Right cardiac atrium (tissue), 5 donors: ENCODE measurements at regions not wholly inside any gene's neighbourhood (a gene's known extent, or its start where the extent isn't known, plus 50 kb on each side); places are given as distances from the start of the nearest gene placed in this dataset.
A peak's percentile ranks its signal among the peaks of the same experiment; 100 is the strongest.
"Not testable (repeated sequence)": the region's sequence is repeated elsewhere in the genome, so short reads cannot be mapped to it uniquely, and the experiment has no call there.

ENCODE experiments used
- ATAC-seq, 2 donors: fragments of 200-7000 bp; cut with Tn5 transposase; one replicate each; pipeline versions ENCODE4 v1.8.0 to v1.9.1; 2020; ENCODE audit warnings: moderate library complexity in 2 of 2, mild to moderate bottlenecking in 1 of 2
- DNase-seq, 3 donors: peaks; one replicate each; pipeline ENCODE4 v3.0.0-alpha.2; 2020
- H3K27ac ChIP-seq: one replicate; pipeline ENCODE4 v1.5.1; 2013; ENCODE audit warnings: mild to moderate bottlenecking, low read length, control low read depth, moderate library complexity
- H3K27me3 ChIP-seq: one replicate; pipeline ENCODE4 v1.6.1; 2013; ENCODE audit not compliant: control insufficient read depth, insufficient read depth
- H3K4me1 ChIP-seq: one replicate; pipeline ENCODE4 v1.6.1; 2013; ENCODE audit warnings: low read length; ENCODE audit not compliant: control insufficient read depth, insufficient read depth
- H3K4me3 ChIP-seq: one replicate; pipeline ENCODE4 v1.5.1; 2013; ENCODE audit warnings: low read length, control low read depth
- H3K9me3 ChIP-seq: one replicate; pipeline ENCODE4 v1.6.1; 2013; ENCODE audit warnings: low read length; ENCODE audit not compliant: control insufficient read depth
- WGBS: extraction: QIAGEN DNeasy Blood & Tissue Kit; methylation state at CpG from one replicate; pipeline ENCODE4 v1.1.7; 2013; 5-methylcytosine and 5-hydroxymethylcytosine counted together
- intact Hi-C, 4 donors: fragments of 100-400 bp; cut with DNase I; formaldehyde crosslinking; loops; one replicate each; pipeline versions ENCODE4 v1.11.0 to v1.14.0; 2022 to 2023
- donor health status: healthy with polysubstance abuse.
- donor health status: DM: no; HTN: yes; CAD: no.
- donor health status: DM: no; HTN: no; CAD: no.
- donor health status: DM: no; HTN: yes; CAD: no; lungs with severe emphysema.
- donor health status: DM: yes; HTN: yes; CAD: no.

DNA sequence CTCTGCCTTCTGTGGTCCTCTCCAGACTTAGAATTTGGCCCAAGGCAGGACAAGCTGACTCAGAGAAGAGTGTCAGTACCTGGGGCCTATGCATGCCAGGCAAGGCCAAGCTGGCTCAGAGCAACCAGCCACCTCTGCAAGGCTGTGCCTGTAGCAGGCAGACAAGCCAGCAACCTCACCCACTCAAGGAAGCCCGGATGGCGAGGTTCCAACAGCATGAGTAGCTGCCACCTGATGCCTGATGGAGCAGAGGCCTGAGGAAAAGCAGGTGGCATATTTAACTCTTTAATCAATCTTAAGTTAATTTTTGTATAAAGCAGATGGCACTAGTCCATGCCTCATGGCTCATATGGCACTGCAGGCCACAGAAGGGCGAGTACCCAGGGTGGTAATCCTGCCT, 3595.8 kb upstream of the OR11H1 start:
- intact Hi-C loops: not testable (repeated sequence)

DNA sequence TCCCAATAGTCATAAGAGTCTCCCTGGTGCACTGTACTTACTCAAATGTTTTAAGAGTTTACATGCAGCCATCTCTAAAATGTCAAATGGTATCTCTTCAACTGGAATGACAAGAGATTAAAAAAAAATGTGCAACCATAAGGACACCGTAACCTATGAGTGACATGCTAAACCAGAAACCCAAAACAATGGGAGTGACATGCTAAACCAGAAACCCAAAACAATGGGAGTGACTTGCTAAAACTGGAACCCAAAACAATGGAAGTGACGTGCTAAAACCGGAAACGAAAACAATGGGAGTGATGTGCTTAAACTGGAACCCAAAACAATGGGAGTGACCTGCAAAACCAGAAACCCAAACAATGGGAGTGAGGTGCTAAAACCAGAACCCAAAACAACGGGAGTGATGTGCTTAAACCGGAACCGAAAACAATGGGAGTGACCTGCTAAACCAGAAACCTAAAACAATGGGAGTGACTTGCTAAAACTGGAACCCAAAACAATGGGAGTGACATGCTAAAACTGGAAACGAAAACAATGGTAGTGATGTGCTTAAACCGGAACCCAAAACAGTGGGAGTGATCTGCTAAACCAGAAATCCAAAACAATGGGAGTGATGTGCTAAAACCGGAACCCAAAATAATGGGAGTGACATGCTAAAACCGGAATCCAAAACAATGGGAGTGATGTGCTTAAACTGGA, 3559.9 kb upstream of the OR11H1 start:
- H3K4me1 ChIP-seq, H3K9me3 ChIP-seq, H3K27ac ChIP-seq, DNase-seq, ATAC-seq, H3K27me3 ChIP-seq, H3K4me3 ChIP-seq, intact Hi-C loops: not testable (repeated sequence)
- WGBS: 81% methylated on average over 11 of the region's 11 CpGs

More for the DNA sequence above, 3595.8 kb upstream of the OR11H1 start:
- H3K4me3 ChIP-seq, H3K9me3 ChIP-seq, ATAC-seq, H3K27me3 ChIP-seq, H3K4me1 ChIP-seq, H3K27ac ChIP-seq: not testable (repeated sequence)
- DNase-seq: peak in 2 of 3 donors; percentile 7 to 16
- WGBS: 62% methylated on average over 2 of the region's 3 CpGs

- H3K27me3 ChIP-seq, H3K27ac ChIP-seq, ATAC-seq, H3K9me3 ChIP-seq, H3K4me3 ChIP-seq, H3K4me1 ChIP-seq, intact Hi-C loops, DNase-seq: not testable (repeated sequence)
- 48% methylated on average over 35 of the region's 35 CpGs for WGBS
These were observed 3554.1 kb upstream of the OR11H1 start for GRCh38 chr22:11973856-11974255.
